H1 (cell line): ENCODE measurements at regions not wholly inside any gene's neighbourhood (a gene's known extent, or its start where the extent isn't known, plus 50 kb on each side); places are given as distances from the start of the nearest gene placed in this dataset.

Experiments used
- BACH1 ChIP-seq: IDR thresholded peaks from 2 replicates; pipeline ENCODE4 v1.6.1; 2012; ENCODE audit warnings: low read length, improper control_type of control experiment
- RBBP5 ChIP-seq: IDR thresholded peaks from 2 replicates; pipeline ENCODE4 v1.7.1; 2012; ENCODE audit warnings: low read depth, mild to moderate bottlenecking, inconsistent platforms, low read length, moderate library complexity, borderline replicate concordance
- TAF1 ChIP-seq: IDR thresholded peaks from 2 replicates; pipeline ENCODE4 v1.6.1; 2011; ENCODE audit warnings: mild to moderate bottlenecking, low read depth, low read length
- USF2 ChIP-seq: IDR thresholded peaks from 2 replicates; pipeline ENCODE4 v1.6.1; 2011; ENCODE audit warnings: low read length, improper control_type of control experiment

GRCh38 chr3:153469162-153469561 lies 307.1 kb downstream of the RAP2B start (continued):
- TF ChIP-seq USF2 (no peak), TAF1 (no peak), RBBP5 (no peak), BACH1 (no peak)
